Stomach smooth muscle (tissue), 2 donors: ENCODE measurements at regions not wholly inside any gene's neighbourhood (a gene's known extent, or its start where the extent isn't known, plus 50 kb on each side); places are given as distances from the start of the nearest gene placed in this dataset.

Experiments used
- H3K27ac ChIP-seq: one replicate; pipeline ENCODE4 v1.7.0; 2013; ENCODE audit warnings: mild to moderate bottlenecking, low read length, inconsistent platforms
- H3K27me3 ChIP-seq, 2 donors: one replicate each; pipeline ENCODE4 v1.7.0; 2013; ENCODE audit warnings: low read length in 2 of 2; ENCODE audit not compliant: insufficient read depth in 2 of 2, control insufficient read depth in 1 of 2
- H3K36me3 ChIP-seq, 2 donors: one replicate each; pipeline ENCODE4 v1.7.0; 2013; ENCODE audit warnings: low read length in 2 of 2; ENCODE audit not compliant: control insufficient read depth in 2 of 2, insufficient read depth in 2 of 2
- H3K4me1 ChIP-seq: one replicate; pipeline ENCODE4 v1.7.0; 2013; ENCODE audit warnings: low read length; ENCODE audit not compliant: control insufficient read depth, insufficient read depth
- H3K4me3 ChIP-seq, 2 donors: one replicate each; pipeline ENCODE4 v1.7.0; 2013; ENCODE audit warnings: low read length in 2 of 2
- H3K9ac ChIP-seq, 2 donors: one replicate each; pipeline ENCODE4 v1.7.0; 2013; ENCODE audit warnings: low read length in 2 of 2, mild to moderate bottlenecking in 1 of 2
- H3K9me3 ChIP-seq, 2 donors: one replicate each; pipeline ENCODE4 v1.7.0; 2013; ENCODE audit warnings: low read length in 2 of 2; ENCODE audit not compliant: control insufficient read depth in 2 of 2
- donor health status: healthy.
- donor health status: Pancreatic carcinoma.

- no peak overlapping the region for H3K4me3 ChIP-seq
- H3K27ac ChIP-seq: no peak overlapping the region
- H3K4me1 ChIP-seq: no peaks in the 10 kb centered on the region
- H3K36me3 ChIP-seq: no peaks in the 10 kb centered on the region
- H3K27me3 ChIP-seq: no peaks in the 10 kb centered on the region
- peaks cover 2 to 3% of the 10 kb centered on the region in 2 donors for H3K9me3 ChIP-seq
- no peak overlapping the region for H3K9ac ChIP-seq
These were observed 710.2 kb upstream of the POM121L12 start for GRCh38 chr7:52325237-52325636.

GRCh38 chr7:52323202-52323746, 712.2 kb upstream of the POM121L12 start:
- Histone ChIP-seq H3K4me3 (no peak overlapping the region), H3K27ac (no peak overlapping the region), H3K4me1 (no peaks in the 10 kb centered on the region), H3K36me3 (no peaks in the 10 kb centered on the region), H3K9me3 (peaks cover 2 to 3% of the 10 kb centered on the region in 2 donors), H3K27me3 (no peaks in the 10 kb centered on the region), H3K9ac (no peak overlapping the region)

GRCh38 chr7:52320610-52321009, 714.8 kb upstream of the POM121L12 start:
- no peaks in the 10 kb centered on the region for H3K27me3 ChIP-seq
- H3K9me3 ChIP-seq: peaks cover 2 to 3% of the 10 kb centered on the region in 2 donors
- no peak overlapping the region for H3K27ac ChIP-seq
- H3K9ac ChIP-seq: no peak overlapping the region
- H3K4me1 ChIP-seq: no peaks in the 10 kb centered on the region
- H3K4me3 ChIP-seq: no peak overlapping the region
- H3K36me3 ChIP-seq: no peaks in the 10 kb centered on the region

- no peaks in the 10 kb centered on the region for H3K27me3 ChIP-seq
- no peak overlapping the region for H3K9ac ChIP-seq
- H3K4me1 ChIP-seq: no peaks in the 10 kb centered on the region
- no peak overlapping the region for H3K4me3 ChIP-seq
- no peaks in the 10 kb centered on the region for H3K36me3 ChIP-seq
- H3K9me3 ChIP-seq: no peaks in the 10 kb centered on the region
- H3K27ac ChIP-seq: no peak overlapping the region
These were observed 717.5 kb upstream of the POM121L12 start for GRCh38 chr7:52317921-52318320.

- H3K4me3 ChIP-seq: no peak overlapping the region
- H3K9me3 ChIP-seq: no peaks in the 10 kb centered on the region
- H3K27ac ChIP-seq: no peak overlapping the region
- no peaks in the 10 kb centered on the region for H3K4me1 ChIP-seq
- no peaks in the 10 kb centered on the region for H3K36me3 ChIP-seq
- H3K9ac ChIP-seq: no peak overlapping the region
- H3K27me3 ChIP-seq: no peaks in the 10 kb centered on the region
These were observed 723.5 kb upstream of the POM121L12 start for GRCh38 chr7:52311886-52312285.

- no peak overlapping the region for H3K9ac ChIP-seq
- no peak overlapping the region for H3K27ac ChIP-seq
- no peaks in the 10 kb centered on the region for H3K36me3 ChIP-seq
- H3K4me3 ChIP-seq: no peak overlapping the region
- H3K9me3 ChIP-seq: no peaks in the 10 kb centered on the region
- H3K4me1 ChIP-seq: no peaks in the 10 kb centered on the region
- no peaks in the 10 kb centered on the region for H3K27me3 ChIP-seq
These were observed 725.8 kb upstream of the POM121L12 start for GRCh38 chr7:52309631-52310030.

- H3K36me3 ChIP-seq: no peaks in the 10 kb centered on the region
- H3K27me3 ChIP-seq: no peaks in the 10 kb centered on the region
- no peaks in the 10 kb centered on the region for H3K4me1 ChIP-seq
- H3K4me3 ChIP-seq: no peak overlapping the region
- no peaks in the 10 kb centered on the region for H3K9me3 ChIP-seq
- H3K9ac ChIP-seq: no peak overlapping the region
- H3K27ac ChIP-seq: no peak overlapping the region
These were observed 732.5 kb upstream of the POM121L12 start for GRCh38 chr7:52302765-52303520.

GRCh38 chr7:52297128-52297527, 738.3 kb upstream of the POM121L12 start:
- H3K27ac ChIP-seq: no peak overlapping the region
- no peak overlapping the region for H3K4me3 ChIP-seq
- no peaks in the 10 kb centered on the region for H3K4me1 ChIP-seq
- H3K9ac ChIP-seq: no peak overlapping the region
- H3K36me3 ChIP-seq: no peaks in the 10 kb centered on the region
- H3K27me3 ChIP-seq: no peaks in the 10 kb centered on the region
- peaks cover 0 to 4% of the 10 kb centered on the region in 2 donors for H3K9me3 ChIP-seq

- Histone ChIP-seq H3K9me3 (peaks cover 0 to 4% of the 10 kb centered on the region in 2 donors), H3K27ac (no peak overlapping the region), H3K36me3 (no peaks in the 10 kb centered on the region), H3K4me3 (no peak overlapping the region), H3K9ac (no peak overlapping the region), H3K27me3 (no peaks in the 10 kb centered on the region), H3K4me1 (no peaks in the 10 kb centered on the region)
These were observed 740.5 kb upstream of the POM121L12 start for GRCh38 chr7:52294942-52295341.

- Histone ChIP-seq H3K9ac (no peak overlapping the region), H3K9me3 (no peaks in the 10 kb centered on the region), H3K27ac (no peak overlapping the region)
These were observed 746.2 kb upstream of the POM121L12 start for GRCh38 chr7:52289247-52289646.

GRCh38 chr7:52287698-52288097, 747.7 kb upstream of the POM121L12 start:
- H3K27me3 ChIP-seq: no peaks in the 10 kb centered on the region
- no peaks in the 10 kb centered on the region for H3K9me3 ChIP-seq
- H3K4me3 ChIP-seq: no peak overlapping the region
- no peak overlapping the region for H3K27ac ChIP-seq
- H3K9ac ChIP-seq: no peak overlapping the region
- no peaks in the 10 kb centered on the region for H3K36me3 ChIP-seq
- no peaks in the 10 kb centered on the region for H3K4me1 ChIP-seq

More at GRCh38 chr7:52289247-52289646, 746.2 kb upstream of the POM121L12 start:
- Histone ChIP-seq H3K27me3 (no peaks in the 10 kb centered on the region), H3K4me1 (no peaks in the 10 kb centered on the region), H3K4me3 (no peak overlapping the region), H3K36me3 (no peaks in the 10 kb centered on the region)
